ENCODE measurements at regions not wholly inside any gene's neighbourhood (a gene's known extent, or its start where the extent isn't known, plus 50 kb on each side); places are given as distances from the start of the nearest gene placed in this dataset.

GRCh38 chr1:98048244-98048643 lies 127.4 kb upstream of the DPYD start:
- ATAC-seq (peak; percentile 13 to 39; a peak in 1 of 6 replicates), FAIRE-seq (no peak), DNase-seq (ENCODE audit: low read depth in 1 of 2, low spot score in 1 of 2) (peak; percentile 26 to 58)
- Histone ChIP-seq H3K4me1 (peaks cover 19% of the 10 kb centered on the region; the same call in 2 of the 3 replicates), H3K4me3 (no peak overlapping the region), H3K27ac (no peak overlapping the region), H3K9me3 (no peaks in the 10 kb centered on the region), H3K4me2 (peak overlapping the region; percentile 69)
- CTCF ChIA-PET, result interaction anchor here (0.6 to 4.4 kb wide), 3 partner anchors 29 to 420 kb away, joined by 3 to 16 read pairs (median 4); no protein-coding TSS in a partner anchor
- 0 out of 5 replicates have a peak, but pooled peaks of 1 of the 2 experiments have one; percentile 11 for TF ChIP-seq RAD21 (conservative IDR thresholded peaks at IDR 0.05 in 1 of 2, IDR thresholded peaks at IDR 0.05 in 1 of 2)
- TF ChIP-seq PBX3 (IDR thresholded peaks at IDR 0.05), result no peak
- TF ChIP-seq POLR2A (IDR thresholded peaks at IDR 0.05; ENCODE audit: low read length), result no peak
- TF ChIP-seq FOXS1 (CRISPR knock-in tag; IDR thresholded peaks at IDR 0.05), result no peak
- no peak for TF ChIP-seq RFX5 (IDR thresholded peaks at IDR 0.05)
- peak; percentile 94 for TF ChIP-seq REST (IDR thresholded peaks at IDR 0.05)
- 0 out of 2 replicates have a peak, but pooled peaks have one; percentile 47 for TF ChIP-seq EHMT2 (IDR thresholded peaks at IDR 0.05; ENCODE audit: low read depth)
- TF ChIP-seq KDM1A (IDR thresholded peaks at IDR 0.05; ENCODE audit: low read depth), result no peak
- no peak for TF ChIP-seq JUN (IDR thresholded peaks at IDR 0.05)
- TF ChIP-seq MAFK (IDR thresholded peaks at IDR 0.05; ENCODE audit: partially characterized antibody), result no peak
- no peak for TF ChIP-seq MAZ (IDR thresholded peaks at IDR 0.05; ENCODE audit: borderline replicate concordance, low read depth, low read length)
- TF ChIP-seq EHF (CRISPR knock-in tag; IDR thresholded peaks at IDR 0.05), result no peak
- TF ChIP-seq PHF8 (IDR thresholded peaks at IDR 0.05; ENCODE audit: borderline replicate concordance, low read depth), result no peak
- 8% methylated on average over 14 of the region's 15 CpGs for WGBS (ENCODE audit: missing lambda C conversion rate)
- POLR2A ChIA-PET, result interaction anchor here (0.8 kb wide), 1 partner anchor 17 kb away, joined by 3 read pairs; no protein-coding TSS in a partner anchor

- no peak overlapping the region for H3K27ac ChIP-seq
- CTCF ChIA-PET, result interaction anchor here (0.6 to 4.4 kb wide), 3 partner anchors 43 to 899 kb away, joined by 3 to 16 read pairs (median 4); no protein-coding TSS in a partner anchor
- TF ChIP-seq EHF (CRISPR knock-in tag; IDR thresholded peaks at IDR 0.05) (no peak), REST (IDR thresholded peaks at IDR 0.05) (no peak), RARB (CRISPR knock-in tag; IDR thresholded peaks at IDR 0.05) (no peak), POLR2A (IDR thresholded peaks at IDR 0.05; ENCODE audit: low read length) (no peak), NPAS2 (CRISPR knock-in tag; IDR thresholded peaks at IDR 0.05; ENCODE audit: borderline replicate concordance) (no peak), MAX (IDR thresholded peaks at IDR 0.05) (no peak), MAFK (IDR thresholded peaks at IDR 0.05; ENCODE audit: partially characterized antibody) (no peak), HMGXB4 (CRISPR knock-in tag; IDR thresholded peaks at IDR 0.05; ENCODE audit: borderline replicate concordance) (no peak), FOSL2 (IDR thresholded peaks at IDR 0.05) (no peak), FOSL2 (CRISPR knock-in tag; IDR thresholded peaks at IDR 0.05) (no peak), CTCF (IDR thresholded peaks at IDR 0.05) (no peak), EP300 (IDR thresholded peaks at IDR 0.05) (no peak), ZSCAN20 (CRISPR knock-in tag; IDR thresholded peaks at IDR 0.05) (no peak)
Measured at GRCh38 chr1:98047171-98047570, 126.3 kb upstream of the DPYD start.

More at GRCh38 chr1:98047171-98047570, 126.3 kb upstream of the DPYD start:
- no peak for DNase-seq (ENCODE audit: low read depth in 1 of 2, low spot score in 1 of 2)
- no peak overlapping the region for H3K4me3 ChIP-seq
- POLR2A ChIA-PET, result interaction anchor here (0.7 to 0.8 kb wide), 2 partner anchors 16 to 140 kb away, joined by 3 read pairs; no protein-coding TSS in a partner anchor
- no peak for FAIRE-seq
- H3K9me3 ChIP-seq, result no peaks in the 10 kb centered on the region
- H3K4me1 ChIP-seq, result peaks cover 19% of the 10 kb centered on the region; the same call in 2 of the 3 replicates
- H3K4me2 ChIP-seq, result peak overlapping the region; percentile 76; the same call in 1 of the 3 replicates
- 77% methylated on average over 1 of the region's 1 CpG for WGBS (ENCODE audit: missing lambda C conversion rate)
- no peak for ATAC-seq
